ENCODE measurements at regions not wholly inside any gene's neighbourhood (a gene's known extent, or its start where the extent isn't known, plus 50 kb on each side); places are given as distances from the start of the nearest gene placed in this dataset.

GRCh38 chr14:42687421-42687820 lies 1080.7 kb downstream of the LRFN5 start:
- DNase-seq = no peak

- DNase-seq = no peak
Measured at GRCh38 chr14:42683707-42684106, 1077.0 kb downstream of the LRFN5 start.

GRCh38 chr14:42676636-42677035 lies 1070.0 kb downstream of the LRFN5 start:
- no peak for DNase-seq

DNA sequence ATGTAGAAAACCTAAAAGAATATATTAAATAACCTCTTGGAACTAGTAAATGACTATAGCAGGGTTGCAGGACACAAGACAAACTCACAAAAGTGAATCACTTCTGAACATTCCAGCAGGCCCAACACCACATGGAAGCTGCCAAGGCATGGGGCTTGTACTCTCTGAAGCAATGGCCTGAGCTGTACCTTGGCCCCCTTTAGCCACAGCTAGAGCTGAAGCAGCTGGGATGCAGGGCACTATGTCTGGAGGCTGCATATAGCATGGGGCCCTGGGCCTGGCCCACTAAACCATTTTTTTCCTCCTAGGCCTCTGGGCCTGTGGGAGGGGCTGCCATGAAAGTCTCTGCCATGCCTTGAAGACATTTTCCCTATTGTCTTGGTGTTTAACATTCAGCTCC lies 1067.3 kb downstream of the LRFN5 start:
- no peak for DNase-seq

DNA sequence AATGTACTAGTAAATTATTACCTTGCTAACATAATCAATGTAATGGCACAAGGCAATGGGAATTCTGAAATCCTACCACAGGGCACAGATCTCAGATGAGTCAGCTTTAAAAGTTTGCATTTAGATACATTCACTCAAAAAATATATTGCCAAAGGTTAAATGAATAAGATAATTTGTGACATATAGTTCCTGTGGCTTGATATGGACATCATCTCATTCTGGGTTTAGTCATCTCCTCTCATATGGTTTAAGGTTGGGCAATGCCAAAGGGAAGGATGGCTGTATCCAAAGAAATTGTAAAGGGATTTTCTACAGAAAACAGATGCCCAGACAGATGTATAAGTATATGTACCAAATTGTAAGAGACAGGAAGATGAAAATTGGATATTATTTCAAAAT lies 1065.0 kb downstream of the LRFN5 start:
- DNase-seq = no peak

- no peak for DNase-seq
Measured at GRCh38 chr14:42665083-42665482, 1058.4 kb downstream of the LRFN5 start.

DNA sequence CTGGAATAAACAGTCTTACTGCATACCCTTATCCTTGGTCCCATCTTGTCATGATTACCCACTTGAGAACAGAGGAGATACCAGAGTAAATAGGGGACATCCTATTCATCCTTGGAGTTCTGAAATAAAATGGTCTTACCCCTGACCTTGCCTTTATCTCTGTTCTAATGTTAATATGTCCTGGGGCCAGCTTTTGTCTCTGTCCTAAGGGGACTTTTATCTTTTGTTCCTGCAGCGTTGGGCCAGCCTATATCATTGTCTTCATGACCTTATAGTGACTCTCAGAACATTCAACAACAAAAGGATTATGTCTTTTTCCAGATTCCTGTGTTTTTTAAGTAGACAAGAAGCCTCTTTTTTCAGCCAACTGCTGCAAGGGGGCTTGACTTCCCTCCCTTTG lies 1057.5 kb downstream of the LRFN5 start:
- DNase-seq = no peak

- DNase-seq = no peak
Measured at GRCh38 chr14:42654707-42655106, 1048.0 kb downstream of the LRFN5 start.

DNA sequence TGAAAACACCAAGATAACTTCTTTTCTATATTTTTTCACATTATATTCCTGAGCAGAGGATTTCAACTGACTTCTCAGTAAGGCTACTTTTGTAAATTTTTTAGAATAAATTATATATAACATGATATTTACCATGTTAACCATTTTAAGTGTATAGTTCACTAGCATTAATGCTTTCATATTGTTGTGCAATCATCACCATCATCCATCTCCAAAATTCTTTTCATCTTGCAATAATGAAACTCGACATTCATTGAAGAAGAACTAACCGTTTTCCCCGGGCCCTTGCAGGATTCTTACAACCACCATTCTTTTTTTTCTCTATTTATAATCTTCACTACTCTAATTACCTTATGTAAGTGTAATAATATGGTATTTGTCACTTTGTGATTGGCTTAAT lies 1036.1 kb downstream of the LRFN5 start:
- no peak for DNase-seq

GRCh38 chr14:42633504-42634095 lies 1026.9 kb downstream of the LRFN5 start:
- no peak for DNase-seq

- no peak for DNase-seq
Measured at GRCh38 chr14:42629553-42629952, 1022.9 kb downstream of the LRFN5 start.

- no peak for DNase-seq
Measured at GRCh38 chr14:42628602-42629001, 1021.9 kb downstream of the LRFN5 start.

DNA sequence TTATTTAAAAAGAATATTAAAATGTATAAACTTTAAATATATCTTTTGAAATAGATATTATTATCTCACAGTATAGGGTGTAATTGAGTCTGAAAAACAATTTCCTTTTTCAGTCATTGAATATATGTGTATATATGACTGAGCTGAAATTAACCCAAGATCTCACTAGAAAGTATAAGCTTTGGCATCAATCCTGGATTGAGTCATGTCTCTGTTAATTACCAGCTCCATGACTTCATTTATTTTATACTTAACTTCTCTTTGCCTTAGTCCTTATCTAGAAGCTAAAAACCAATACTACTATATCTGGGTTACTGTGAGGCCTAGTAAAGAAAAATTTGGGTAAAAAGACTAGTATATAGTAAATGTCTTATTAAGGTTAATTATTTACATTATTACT lies 1020.3 kb downstream of the LRFN5 start:
- DNase-seq = no peak

GRCh38 chr14:42624980-42625761 lies 1018.5 kb downstream of the LRFN5 start:
- DNase-seq = no peak

- DNase-seq = no peak
Measured at GRCh38 chr14:42617005-42617404, 1010.3 kb downstream of the LRFN5 start.

- no peak for DNase-seq
Measured at GRCh38 chr14:42606839-42607238, 1000.2 kb downstream of the LRFN5 start.

GRCh38 chr14:42602336-42602845 lies 995.7 kb downstream of the LRFN5 start:
- DNase-seq = no peak

DNA sequence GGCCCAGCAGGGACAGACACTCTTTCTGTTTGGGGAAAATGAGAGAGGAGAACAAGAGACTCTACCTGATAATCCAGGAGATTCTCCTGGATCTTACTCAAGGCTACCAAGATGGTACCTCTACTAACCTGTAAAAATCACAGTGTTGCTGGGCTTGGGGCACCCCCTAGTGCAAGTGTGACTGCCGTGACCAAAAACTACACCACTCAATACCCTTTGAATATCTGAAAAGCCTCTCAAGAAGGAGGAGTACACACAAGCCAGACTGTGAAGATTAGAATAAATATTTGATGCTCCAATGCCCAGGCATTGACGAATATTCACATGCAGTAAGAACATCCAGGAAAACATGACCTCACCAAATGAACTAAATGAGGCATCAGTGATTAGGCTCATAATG lies 965.4 kb downstream of the LRFN5 start:
- DNase-seq = no peak

GRCh38 chr14:42569227-42569626 lies 962.6 kb downstream of the LRFN5 start:
- no peak for DNase-seq

GRCh38 chr14:42565556-42565955 lies 958.9 kb downstream of the LRFN5 start:
- peak; percentile 51 for DNase-seq

DNA sequence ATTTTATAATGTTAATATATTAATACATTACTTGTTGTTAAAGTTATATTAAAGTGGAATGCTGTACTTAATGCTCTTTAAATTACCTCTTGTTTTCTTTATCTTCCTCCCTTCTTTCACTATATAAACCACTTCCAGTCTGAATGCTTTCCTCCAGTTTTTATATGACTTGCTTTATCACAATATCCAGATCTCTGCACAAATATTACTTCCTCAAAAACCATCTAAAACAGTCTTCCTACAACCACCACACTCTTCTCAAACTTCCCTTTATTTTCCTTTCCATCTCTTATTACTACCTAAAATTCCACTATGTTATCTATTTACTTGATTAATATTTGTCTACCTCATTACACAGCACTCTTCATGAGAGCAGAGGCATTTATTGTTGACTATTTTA lies 956.6 kb downstream of the LRFN5 start:
- DNase-seq = no peak

DNA sequence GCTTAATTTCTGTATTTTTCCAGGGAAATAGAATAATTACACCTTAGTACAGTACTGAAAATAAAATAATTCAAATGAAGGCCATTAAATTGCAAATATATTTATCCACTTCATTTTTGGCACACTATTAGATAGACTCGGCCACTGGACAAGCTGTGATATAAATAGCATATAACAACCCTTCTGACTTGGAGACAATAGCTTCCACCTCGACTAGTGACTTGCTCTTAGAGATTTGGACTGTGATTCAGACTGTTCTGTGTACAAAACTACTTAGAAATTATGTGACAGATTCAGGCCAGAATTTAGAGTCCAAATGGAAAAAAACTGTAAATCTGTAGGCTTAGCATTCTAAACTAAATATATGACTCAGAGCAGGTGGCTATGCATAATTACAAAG lies 949.9 kb downstream of the LRFN5 start:
- no peak for DNase-seq

DNA sequence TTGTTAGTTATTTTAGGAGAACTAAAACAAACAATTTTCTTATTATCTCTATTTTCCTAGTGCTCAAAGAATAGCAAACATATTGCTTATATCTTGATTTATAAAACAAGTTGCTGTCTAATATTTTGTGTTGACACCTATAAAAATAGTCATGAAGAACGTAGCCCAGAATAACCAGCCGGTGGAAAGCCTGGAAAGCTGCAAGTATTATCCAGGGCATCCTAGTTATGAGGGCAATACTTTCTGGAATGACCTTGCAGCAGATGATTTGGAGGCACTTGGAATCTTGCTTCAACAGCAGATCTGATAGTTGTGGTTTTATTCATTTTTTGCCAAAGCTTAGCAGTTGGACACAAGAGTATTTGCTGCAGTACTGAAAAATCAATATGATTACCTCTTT lies 948.7 kb downstream of the LRFN5 start:
- DNase-seq = no peak

DNA sequence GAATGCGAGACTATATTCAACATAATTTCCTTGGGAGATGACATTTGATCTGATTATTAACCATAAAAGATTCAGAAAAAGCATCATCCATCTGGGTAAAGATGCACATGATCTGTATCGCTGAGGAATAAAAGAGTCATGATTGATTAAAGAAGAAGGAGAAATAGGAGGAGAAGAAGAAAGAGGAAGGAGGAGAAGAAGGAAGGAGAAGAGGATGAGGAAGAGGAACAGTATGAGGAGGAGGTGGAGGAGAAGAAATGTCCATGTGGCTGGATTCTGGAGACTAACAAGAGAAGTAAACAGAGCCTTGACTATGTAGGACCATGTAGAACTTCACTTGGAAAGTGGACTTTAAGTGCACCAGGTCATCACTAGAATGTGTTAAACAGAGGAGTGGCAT lies 947.4 kb downstream of the LRFN5 start:
- DNase-seq = no peak

GRCh38 chr14:42550310-42550709 lies 943.6 kb downstream of the LRFN5 start:
- DNase-seq = no peak
